Caco-2 (cell line): ENCODE measurements at regions not wholly inside any gene's neighbourhood (a gene's known extent, or its start where the extent isn't known, plus 50 kb on each side); places are given as distances from the start of the nearest gene placed in this dataset.

Experiments
- BruUV-seq: library from RNA; stranded (reverse); fragments of 400-500 nt; replicated peaks from 2 replicates; lab custom pipeline; 2021; lab: Mats Ljungman, UMichigan
- CTCF ChIA-PET: fragments of 300-600 bp; sonication (Branson Sonifier 250); formaldehyde crosslinking; loops from one replicate; lab custom pipeline; 2022; ENCODE audit warnings: antibody characterized with exemption; lab: Charles Lee
- POLR2A ChIA-PET: fragments of 300-600 bp; sonication (Branson Sonifier 250); formaldehyde crosslinking; loops from one replicate; lab custom pipeline; 2022; ENCODE audit warnings: antibody characterized with exemption; lab: Charles Lee
- DNase-seq, 2 experiments: peaks; one replicate each; pipeline versions ENCODE4 v3.0.0 to v3.0.0-alpha.2; 2020 to 2022
- H3K27me3 ChIP-seq: replicated peaks from 2 replicates; pipeline ENCODE4 v1.6.0; 2011; ENCODE audit warnings: low read length; ENCODE audit not compliant: control insufficient read depth, insufficient read depth
- H3K36me3 ChIP-seq: 2 replicates; pipeline ENCODE4 v1.5.1; 2011; ENCODE audit warnings: low read length; ENCODE audit not compliant: control insufficient read depth, insufficient read depth
- H3K4me1 ChIP-seq: fragments of 250-450 bp; sonication (Bioruptor Pico); 2 replicates; pipeline ENCODE4 v1.5.1; 2020; ENCODE audit warnings: mild to moderate bottlenecking
- H3K4me3 ChIP-seq: 2 replicates; pipeline ENCODE4 v1.5.1; 2011; ENCODE audit warnings: low read depth, mild to moderate bottlenecking, control low read depth, low read length
- H3K9me3 ChIP-seq: fragments of 250-450 bp; sonication (Bioruptor Pico); 2 replicates; pipeline ENCODE4 v1.5.1; 2020; ENCODE audit warnings: mild to moderate bottlenecking, moderate library complexity
- H3K27ac Mint-ChIP-seq: one replicate; pipeline ENCODE4 v1.8.0; 2022; ENCODE audit warnings: mixed read lengths; ENCODE audit not compliant: unreplicated experiment
- H3K27me3 Mint-ChIP-seq: one replicate; pipeline ENCODE4 v1.8.0; 2022; ENCODE audit warnings: mixed read lengths; ENCODE audit not compliant: insufficient read depth, unreplicated experiment
- H3K36me3 Mint-ChIP-seq: one replicate; pipeline ENCODE4 v1.8.0; 2022; ENCODE audit warnings: mild to moderate bottlenecking, mixed read lengths; ENCODE audit not compliant: insufficient read depth, unreplicated experiment
- H3K4me1 Mint-ChIP-seq: one replicate; pipeline ENCODE4 v1.8.0; 2022; ENCODE audit warnings: low read depth, mixed read lengths; ENCODE audit not compliant: unreplicated experiment
- H3K4me3 Mint-ChIP-seq: one replicate; pipeline ENCODE4 v1.8.0; 2022; ENCODE audit warnings: mild to moderate bottlenecking, moderate library complexity, mixed read lengths; ENCODE audit not compliant: unreplicated experiment
- H3K9me3 Mint-ChIP-seq: one replicate; pipeline ENCODE4 v1.8.0; 2022; ENCODE audit warnings: mixed read lengths; ENCODE audit not compliant: unreplicated experiment
- CTCF ChIP-seq, 2 experiments: fragments of 200-600 bp in 1 of 2; IDR thresholded peaks; 1 replicate in 1 of 2; 2 replicates in 1 of 2; pipeline versions ENCODE4 v1.5.1 to v1.8.0; 2011 to 2022; ENCODE audit warnings: antibody characterized with exemption in 1 of 2, control low read depth in 1 of 2, inconsistent platforms in 1 of 2, low read depth in 1 of 2, low read length in 1 of 2, mild to moderate bottlenecking in 1 of 2, moderate library complexity in 1 of 2; ENCODE audit not compliant: insufficient read depth in 1 of 2, severe bottlenecking in 1 of 2, unreplicated experiment in 1 of 2
- intact Hi-C: fragments of 100-400 bp; cut with micrococcal nuclease; formaldehyde crosslinking; loops from one replicate; pipeline ENCODE4 v1.10.0; 2022; ENCODE audit not compliant: unreplicated experiment

GRCh38 chr2:71903841-71904240 lies 243.8 kb downstream of the CYP26B1 start:
- ChIA-PET POLR2A (no interaction called here), CTCF (no interaction called here)
- H3K4me1 ChIP-seq: no peaks in the 10 kb centered on the region
- BruUV-seq: no TSS peak
- intact Hi-C loops: no loop called here
- TF ChIP-seq CTCF (IDR thresholded peaks at IDR 0.05; ENCODE audit: insufficient read depth in 1 of 2, low read depth in 1 of 2, low read length in 1 of 2, severe bottlenecking in 1 of 2, unreplicated experiment in 1 of 2): no peak
- Mint-ChIP-seq H3K9me3 (peaks cover 7% of the 10 kb centered on the region), H3K36me3 (no peaks in the 10 kb centered on the region), H3K27ac (no peak overlapping the region), H3K27me3 (peaks cover 28% of the 10 kb centered on the region), H3K4me3 (no peak overlapping the region), H3K4me1 (no peaks in the 10 kb centered on the region)
- H3K36me3 ChIP-seq: no peaks in the 10 kb centered on the region
- H3K4me3 ChIP-seq: no peak overlapping the region
- H3K27me3 ChIP-seq: 0 out of 2 replicates have a peak, but pooled peaks cover 1% of the 10 kb centered on the region
- H3K9me3 ChIP-seq: no peaks in the 10 kb centered on the region
- DNase-seq: no peak

GRCh38 chr2:71901466-71901865 lies 246.2 kb downstream of the CYP26B1 start:
- POLR2A ChIA-PET: no interaction called here
- no peak for DNase-seq
- intact Hi-C loops: no loop called here
- Mint-ChIP-seq H3K4me3 (no peak overlapping the region), H3K4me1 (no peaks in the 10 kb centered on the region), H3K27ac (no peak overlapping the region), H3K36me3 (no peaks in the 10 kb centered on the region), H3K9me3 (peaks cover 7% of the 10 kb centered on the region), H3K27me3 (peaks cover 25% of the 10 kb centered on the region)
- H3K4me3 ChIP-seq: no peak overlapping the region
- CTCF ChIA-PET: interaction anchor here (0.6 to 1.3 kb wide), 2 partner anchors 62 to 249 kb away, joined by 3 to 4 read pairs; no protein-coding TSS in a partner anchor
- H3K36me3 ChIP-seq: no peaks in the 10 kb centered on the region
- no TSS peak for BruUV-seq
- no peaks in the 10 kb centered on the region for H3K9me3 ChIP-seq
- TF ChIP-seq CTCF (IDR thresholded peaks at IDR 0.05; ENCODE audit: insufficient read depth in 1 of 2, low read depth in 1 of 2, low read length in 1 of 2, severe bottlenecking in 1 of 2, unreplicated experiment in 1 of 2): no peak
- no peaks in the 10 kb centered on the region for H3K4me1 ChIP-seq
- H3K27me3 ChIP-seq: 0 out of 2 replicates have a peak, but pooled peaks cover 1% of the 10 kb centered on the region

- Mint-ChIP-seq H3K4me1 (no peaks in the 10 kb centered on the region), H3K27me3 (peaks cover 15% of the 10 kb centered on the region), H3K9me3 (peaks cover 7% of the 10 kb centered on the region), H3K36me3 (no peaks in the 10 kb centered on the region), H3K27ac (no peak overlapping the region), H3K4me3 (no peak overlapping the region)
- Histone ChIP-seq H3K4me1 (no peaks in the 10 kb centered on the region), H3K9me3 (no peaks in the 10 kb centered on the region), H3K36me3 (no peaks in the 10 kb centered on the region), H3K27me3 (0 out of 2 replicates have a peak, but pooled peaks cover 1% of the 10 kb centered on the region), H3K4me3 (no peak overlapping the region)
- intact Hi-C loops: no loop called here
- DNase-seq: no peak
- CTCF ChIA-PET: interaction anchor here (0.7 kb wide), 1 partner anchor 26 kb away, joined by 3 read pairs; no protein-coding TSS in a partner anchor
- TF ChIP-seq CTCF (IDR thresholded peaks at IDR 0.05; ENCODE audit: insufficient read depth in 1 of 2, low read depth in 1 of 2, low read length in 1 of 2, severe bottlenecking in 1 of 2, unreplicated experiment in 1 of 2): no peak
- POLR2A ChIA-PET: no interaction called here
- no TSS peak for BruUV-seq
Measured at GRCh38 chr2:71898851-71899681, 248.6 kb downstream of the CYP26B1 start.
